HG03558 (cell line): ENCODE measurements at regions not wholly inside any gene's neighbourhood (a gene's known extent, or its start where the extent isn't known, plus 50 kb on each side); places are given as distances from the start of the nearest gene placed in this dataset.

Source experiments
- ATAC-seq: cut with Tn5 transposase; IDR thresholded peaks from one replicate; pipeline ENCODE4 v1.9.1; 2021; ENCODE audit warnings: moderate number of reproducible peaks; ENCODE audit not compliant: unreplicated experiment; ENCODE audit errors: extremely low read depth

GRCh38 chr2:18849841-18850578 lies 260.6 kb upstream of the NT5C1B start:
- ATAC-seq, result peak; percentile 93

DNA sequence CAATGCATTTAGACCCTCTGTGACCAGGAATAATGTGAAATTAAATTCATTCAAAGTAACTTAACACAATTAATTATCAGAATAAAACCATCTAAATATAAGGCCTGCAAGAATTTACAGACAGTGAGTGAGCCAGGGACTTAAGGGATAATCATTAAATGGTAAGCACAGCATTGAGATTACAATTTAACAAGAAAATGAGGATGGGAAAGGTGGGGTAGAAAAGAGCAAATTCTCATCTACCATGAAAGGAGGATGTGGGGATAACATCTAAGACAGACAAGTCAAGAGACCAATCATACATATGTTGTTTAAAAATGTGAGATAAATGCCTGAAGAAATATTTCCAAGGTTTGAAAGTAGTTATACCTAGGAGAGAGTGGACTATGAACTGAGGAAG lies 259.3 kb upstream of the NT5C1B start:
- ATAC-seq, result no peak

GRCh38 chr2:18845854-18846445 lies 256.6 kb upstream of the NT5C1B start:
- ATAC-seq, result no peak

DNA sequence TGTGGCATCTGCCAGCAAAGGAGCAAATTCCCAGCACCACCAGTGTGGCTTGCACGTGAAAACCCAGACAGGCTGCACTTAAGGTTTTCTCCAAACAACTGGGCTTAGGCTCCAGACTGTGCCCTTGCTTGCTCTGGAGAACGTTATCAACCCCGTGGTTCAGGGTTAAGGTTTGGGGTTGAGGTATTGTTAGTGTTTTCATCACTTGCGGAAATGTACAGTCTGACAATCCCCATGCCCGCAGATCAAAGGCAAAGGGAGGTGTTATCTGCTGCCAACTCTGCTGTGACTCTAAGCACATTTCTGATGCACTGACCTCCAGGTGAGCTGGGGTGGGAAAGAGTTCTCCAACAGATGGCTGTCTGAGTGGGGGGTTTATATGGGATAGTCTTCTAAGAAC lies 253.5 kb upstream of the NT5C1B start:
- no peak for ATAC-seq

- no peak for ATAC-seq
These were observed 252.1 kb upstream of the NT5C1B start for GRCh38 chr2:18841248-18842150.

- no peak for ATAC-seq
These were observed 247.9 kb upstream of the NT5C1B start for GRCh38 chr2:18837240-18837639.

DNA sequence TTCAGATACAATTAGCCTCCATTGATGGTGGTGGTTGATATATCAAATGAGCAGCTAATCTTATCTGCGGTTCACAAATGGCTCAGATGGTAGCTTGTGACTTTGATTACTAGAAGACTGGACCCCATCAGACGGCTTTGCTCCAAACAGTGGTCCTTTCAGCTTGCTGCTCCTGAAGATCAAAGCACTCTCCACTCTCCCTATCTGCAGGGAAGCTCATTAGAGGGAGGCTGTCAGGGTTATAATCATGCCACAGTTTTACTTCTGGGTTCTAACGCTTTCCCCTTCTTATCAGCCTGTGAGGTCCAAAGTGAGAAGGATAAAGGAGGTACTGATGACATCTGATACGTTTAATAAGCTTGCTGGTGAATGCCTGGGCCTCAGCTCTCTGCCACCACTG lies 247.1 kb upstream of the NT5C1B start:
- ATAC-seq, result no peak

GRCh38 chr2:18835787-18836186 lies 246.4 kb upstream of the NT5C1B start:
- ATAC-seq, result no peak

DNA sequence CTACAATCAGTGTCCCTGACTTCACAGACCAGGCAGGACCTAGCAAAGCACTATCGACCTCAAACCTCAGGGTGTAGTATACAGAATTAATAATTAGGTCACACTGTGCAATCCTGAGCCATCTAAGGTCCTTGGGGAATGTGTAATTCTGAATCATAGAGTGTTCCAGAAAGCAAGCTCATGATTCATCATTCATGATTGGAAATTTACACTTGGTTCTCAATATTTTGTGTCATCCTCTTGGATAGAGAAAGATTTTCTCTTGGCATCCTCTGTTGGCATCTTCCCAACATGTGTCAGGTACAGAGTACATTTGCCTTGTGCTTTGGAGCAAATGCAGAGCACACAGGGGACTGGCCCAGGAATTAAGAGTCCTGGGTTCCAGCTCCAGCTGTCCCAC lies 245.0 kb upstream of the NT5C1B start:
- ATAC-seq, result no peak

- ATAC-seq, result no peak
These were observed 244.6 kb upstream of the NT5C1B start for GRCh38 chr2:18833941-18834340.

DNA sequence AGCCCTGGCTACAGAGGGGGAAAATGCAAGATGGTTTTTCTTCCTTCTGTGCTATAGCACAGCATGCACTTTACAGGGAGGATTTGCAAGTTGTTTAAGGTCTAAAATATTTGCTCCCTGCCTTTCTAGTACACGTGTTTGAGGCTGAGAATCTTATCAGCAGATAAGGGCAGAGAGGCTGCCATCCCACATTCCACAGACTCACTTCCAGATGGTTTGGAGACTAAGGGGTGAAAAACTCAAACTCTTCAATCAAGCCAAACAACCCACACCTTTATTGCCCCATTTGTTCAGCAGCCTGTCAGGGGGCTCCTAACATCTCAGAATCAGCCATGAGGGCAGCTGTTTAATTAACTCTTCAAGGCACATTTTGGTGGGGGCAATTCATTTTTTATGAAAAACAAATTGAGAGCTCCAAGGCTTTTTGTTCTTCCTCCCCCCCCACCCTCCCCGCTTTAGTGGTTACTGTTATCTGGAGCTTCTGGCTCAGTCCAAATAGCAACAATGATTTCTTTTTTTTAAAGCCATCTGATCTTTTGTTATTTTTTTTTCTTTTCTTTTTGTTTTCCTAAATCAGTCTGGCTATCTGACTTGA lies 242.6 kb upstream of the NT5C1B start:
- no peak for ATAC-seq

- ATAC-seq, result no peak
These were observed 241.6 kb upstream of the NT5C1B start for GRCh38 chr2:18830962-18831361.

DNA sequence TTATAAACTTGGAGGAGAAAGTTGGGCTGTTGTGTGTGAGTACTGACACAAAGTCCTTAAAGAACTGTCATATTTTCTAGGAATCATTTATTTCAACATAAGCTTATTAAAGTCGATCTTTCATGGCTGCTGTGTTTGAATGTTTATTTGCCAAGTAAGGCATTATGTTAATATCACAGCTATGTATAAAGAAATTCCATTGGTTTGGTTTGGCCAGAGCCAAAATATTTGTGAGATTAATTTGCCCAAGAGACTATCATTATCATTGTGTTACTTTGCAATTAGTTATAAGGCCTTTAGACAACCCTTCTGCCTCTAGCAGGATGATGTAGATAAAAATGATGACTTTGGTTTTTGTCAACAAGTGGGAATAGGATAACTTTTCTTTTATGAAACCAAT lies 240.6 kb upstream of the NT5C1B start:
- ATAC-seq, result no peak

- no peak for ATAC-seq
These were observed 240.0 kb upstream of the NT5C1B start for GRCh38 chr2:18829251-18829902.

DNA sequence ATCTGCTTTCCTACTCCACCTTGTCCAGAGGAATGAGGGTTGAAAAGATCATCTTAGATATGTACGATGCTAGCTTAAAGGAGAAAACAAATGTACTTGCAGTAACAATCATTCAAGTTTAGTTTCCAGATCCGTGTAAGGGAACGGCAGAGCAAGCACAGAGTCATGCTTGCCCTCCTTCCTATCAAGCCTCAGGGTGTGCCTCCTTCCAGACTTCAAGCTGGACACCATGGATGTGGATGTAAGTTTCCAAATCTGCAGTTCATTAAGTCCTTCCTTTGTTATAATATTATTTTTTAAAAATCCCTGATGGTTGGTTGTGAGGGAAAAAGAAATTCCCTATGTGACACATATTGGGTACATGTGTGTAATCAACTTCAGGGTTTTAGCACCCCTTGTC lies 238.9 kb upstream of the NT5C1B start:
- ATAC-seq, result no peak

GRCh38 chr2:18825838-18826237 lies 236.5 kb upstream of the NT5C1B start:
- ATAC-seq, result no peak

DNA sequence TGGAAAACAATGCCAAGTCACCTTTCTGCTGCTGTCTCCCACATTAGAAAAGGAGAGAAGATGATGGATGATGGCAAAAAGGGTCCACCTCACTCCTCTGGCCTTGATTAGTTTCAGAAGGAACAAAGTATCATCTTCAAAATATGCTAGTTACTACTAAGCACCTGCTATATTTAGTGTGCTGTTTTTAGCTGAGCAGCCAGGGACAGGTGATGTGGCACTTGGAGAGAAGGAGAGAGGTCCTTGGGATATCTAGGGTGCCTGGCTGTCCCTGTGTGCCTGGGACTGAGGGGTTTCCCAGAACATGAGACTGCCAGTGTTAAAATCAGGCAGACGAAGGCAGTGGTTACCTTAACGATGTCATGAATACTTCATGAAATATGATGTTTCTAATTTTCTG lies 235.5 kb upstream of the NT5C1B start:
- no peak for ATAC-seq

- ATAC-seq, result no peak
These were observed 235.0 kb upstream of the NT5C1B start for GRCh38 chr2:18824325-18824790.

GRCh38 chr2:18821431-18821830 lies 232.1 kb upstream of the NT5C1B start:
- ATAC-seq, result no peak

GRCh38 chr2:18820966-18821365 lies 231.6 kb upstream of the NT5C1B start:
- ATAC-seq, result no peak
